ENCODE measurements at regions not wholly inside any gene's neighbourhood (a gene's known extent, or its start where the extent isn't known, plus 50 kb on each side); places are given as distances from the start of the nearest gene placed in this dataset.

DNA sequence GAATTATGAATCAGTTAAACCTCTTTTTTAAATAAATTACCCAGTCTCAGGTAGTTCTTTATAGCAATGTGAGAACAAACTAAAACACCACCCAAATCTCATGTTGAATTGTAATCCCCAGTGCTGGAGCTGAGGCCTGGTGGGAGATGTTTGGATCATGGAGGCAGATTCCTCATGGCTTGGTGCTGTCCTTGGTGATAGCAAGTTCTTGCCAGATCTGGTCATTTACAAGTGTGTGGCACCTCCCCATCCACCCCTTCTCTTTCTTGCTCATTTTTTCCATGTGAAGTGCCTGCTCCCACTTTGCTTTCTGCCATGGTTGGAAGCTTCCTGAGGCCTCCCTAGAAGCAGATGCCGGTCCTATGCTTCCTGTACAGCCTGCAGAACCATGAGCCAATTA lies 102.1 kb upstream of the ANO4 start:
- H2AFZ ChIP-seq (ENCODE audit: low read depth, low read length), result no peak overlapping the region
- H3K4me3 ChIP-seq (replicated peaks in 1 of 3; ENCODE audit: insufficient read depth in 1 of 3, low read depth in 1 of 3, low read length in 3 of 3), result no peak overlapping the region
- no peaks in the 10 kb centered on the region for H3K9me1 ChIP-seq (replicated peaks; ENCODE audit: control insufficient read depth, extremely low read depth, insufficient read depth, low read length)
- POLR2A ChIA-PET, result no interaction called here
- H3K9ac ChIP-seq (replicated peaks; ENCODE audit: extremely low read depth, insufficient read depth, low read length), result no peak overlapping the region
- DNase-seq (ENCODE audit: low read depth, low spot score) (no peak), FAIRE-seq (no peak)
- H3K9me3 ChIP-seq (replicated peaks; ENCODE audit: control insufficient read depth, insufficient read depth, low read length), result no peaks in the 10 kb centered on the region
- H4K20me1 ChIP-seq (replicated peaks; ENCODE audit: control insufficient read depth, extremely low read depth, insufficient read depth, low read length), result no peaks in the 10 kb centered on the region
- H3K27me3 ChIP-seq (ENCODE audit: control insufficient read depth in 2 of 2, insufficient read depth in 2 of 2, low read length in 2 of 2), result no peaks in the 10 kb centered on the region
- no peaks in the 10 kb centered on the region for H3K36me3 ChIP-seq (ENCODE audit: control insufficient read depth in 2 of 2, extremely low read depth in 1 of 2, insufficient read depth in 2 of 2, low read length in 2 of 2)
- no peak overlapping the region for H3K4me2 ChIP-seq (ENCODE audit: insufficient read depth, low read length)
- TF ChIP-seq, protein P1, sequence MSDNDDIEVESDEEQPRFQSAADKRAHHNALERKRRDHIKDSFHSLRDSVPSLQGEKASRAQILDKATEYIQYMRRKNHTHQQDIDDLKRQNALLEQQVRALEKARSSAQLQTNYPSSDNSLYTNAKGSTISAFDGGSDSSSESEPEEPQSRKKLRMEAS (IDR thresholded peaks at IDR 0.05; ENCODE audit: insufficient read depth, insufficient read length), result no peak
- TF ChIP-seq POLR2AphosphoS5 (IDR thresholded peaks at IDR 0.05; ENCODE audit: insufficient read depth, low read depth, low read length) (no peak), JUN (IDR thresholded peaks at IDR 0.05; ENCODE audit: borderline replicate concordance, insufficient read depth, insufficient read length, low read depth) (no peak), FOS (IDR thresholded peaks at IDR 0.05; ENCODE audit: borderline replicate concordance, insufficient read depth, low read length) (no peak), POLR2A (IDR thresholded peaks at IDR 0.05; ENCODE audit: low read depth, low read length) (no peak), EZH2 (IDR thresholded peaks at IDR 0.05; ENCODE audit: borderline replicate concordance, low read depth, low read length, severe bottlenecking) (no peak), MYC (IDR thresholded peaks at IDR 0.05; ENCODE audit: low read depth, low read length) (no peak), GATA2 (IDR thresholded peaks at IDR 0.05; ENCODE audit: insufficient read depth, insufficient read length, low read depth, low read length) (no peak)
- TF ChIP-seq, protein P2, sequence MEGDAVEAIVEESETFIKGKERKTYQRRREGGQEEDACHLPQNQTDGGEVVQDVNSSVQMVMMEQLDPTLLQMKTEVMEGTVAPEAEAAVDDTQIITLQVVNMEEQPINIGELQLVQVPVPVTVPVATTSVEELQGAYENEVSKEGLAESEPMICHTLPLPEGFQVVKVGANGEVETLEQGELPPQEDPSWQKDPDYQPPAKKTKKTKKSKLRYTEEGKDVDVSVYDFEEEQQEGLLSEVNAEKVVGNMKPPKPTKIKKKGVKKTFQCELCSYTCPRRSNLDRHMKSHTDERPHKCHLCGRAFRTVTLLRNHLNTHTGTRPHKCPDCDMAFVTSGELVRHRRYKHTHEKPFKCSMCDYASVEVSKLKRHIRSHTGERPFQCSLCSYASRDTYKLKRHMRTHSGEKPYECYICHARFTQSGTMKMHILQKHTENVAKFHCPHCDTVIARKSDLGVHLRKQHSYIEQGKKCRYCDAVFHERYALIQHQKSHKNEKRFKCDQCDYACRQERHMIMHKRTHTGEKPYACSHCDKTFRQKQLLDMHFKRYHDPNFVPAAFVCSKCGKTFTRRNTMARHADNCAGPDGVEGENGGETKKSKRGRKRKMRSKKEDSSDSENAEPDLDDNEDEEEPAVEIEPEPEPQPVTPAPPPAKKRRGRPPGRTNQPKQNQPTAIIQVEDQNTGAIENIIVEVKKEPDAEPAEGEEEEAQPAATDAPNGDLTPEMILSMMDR (IDR thresholded peaks at IDR 0.05; ENCODE audit: extremely low read depth in 1 of 2, insufficient read depth in 1 of 2, low read depth in 1 of 2, low read length in 2 of 2), result no peak
- no peak overlapping the region for H3K27ac ChIP-seq (ENCODE audit: insufficient read depth, low read depth, low read length)
- no TSS peak for BruUV-seq (replicated peaks)
- no peaks in the 10 kb centered on the region for H3K79me2 ChIP-seq (ENCODE audit: control insufficient read depth, insufficient read depth, low read length)
- CTCF ChIA-PET, result interaction anchor here (1.2 kb wide), 1 partner anchor 14 kb away, joined by 3 read pairs; no protein-coding TSS in a partner anchor
- intact Hi-C loops (cut with micrococcal nuclease), result no loop called here
- H3K4me1 ChIP-seq (ENCODE audit: control insufficient read depth, extremely low read depth, insufficient read depth, low read length), result no peaks in the 10 kb centered on the region
- dilution Hi-C loops (cut with MboI; ENCODE audit: extremely low pct_ligation_motif_present, low sequenced_read_pairs), result no loop called here

Measured in endothelial cell of umbilical vein (primary cell).